Osteoblast (primary cell): ENCODE measurements at regions not wholly inside any gene's neighbourhood (a gene's known extent, or its start where the extent isn't known, plus 50 kb on each side); places are given as distances from the start of the nearest gene placed in this dataset.

Experiments
- DNase-seq: peaks from one replicate; pipeline ENCODE4 v3.0.0; 2011; ENCODE audit warnings: low spot score, mixed read lengths; ENCODE audit not compliant: insufficient read length; ENCODE audit errors: missing footprints
- H2AFZ ChIP-seq: 2 replicates; pipeline ENCODE4 v1.6.0; 2011; ENCODE audit warnings: mild to moderate bottlenecking, low read length
- H3K27ac ChIP-seq: 2 replicates; pipeline ENCODE4 v1.5.1; 2011; ENCODE audit warnings: mild to moderate bottlenecking, low read depth, low read length, moderate library complexity
- H3K27me3 ChIP-seq: 2 replicates; pipeline ENCODE4 v1.6.0; 2012; ENCODE audit warnings: mild to moderate bottlenecking, control low read depth, inconsistent platforms, low read length, moderate library complexity; ENCODE audit not compliant: insufficient read depth
- H3K36me3 ChIP-seq: 2 replicates; pipeline ENCODE4 v1.5.1; 2011; ENCODE audit warnings: mild to moderate bottlenecking, low read length, control low read depth, moderate library complexity; ENCODE audit not compliant: insufficient read depth
- H3K4me1 ChIP-seq: 2 replicates; pipeline ENCODE4 v1.5.1; 2011; ENCODE audit warnings: mild to moderate bottlenecking, low read length, control low read depth, moderate library complexity; ENCODE audit not compliant: insufficient read depth
- H3K4me2 ChIP-seq: 2 replicates; pipeline ENCODE4 v1.6.0; 2011; ENCODE audit warnings: mild to moderate bottlenecking, low read length; ENCODE audit not compliant: insufficient read depth
- H3K4me3 ChIP-seq: fragments of 200-600 bp; sonication (generic); 3 replicates; pipeline ENCODE4 v1.5.1; 2012; ENCODE audit warnings: mild to moderate bottlenecking, low read length, inconsistent platforms; ENCODE audit not compliant: insufficient read depth
- H3K79me2 ChIP-seq: 2 replicates; pipeline ENCODE4 v1.6.0; 2012; ENCODE audit warnings: mild to moderate bottlenecking, low read length, control low read depth, inconsistent platforms; ENCODE audit not compliant: insufficient read depth
- H3K9me3 ChIP-seq: 2 replicates; pipeline ENCODE4 v1.5.1; 2011; ENCODE audit warnings: low read depth, low read length, control low read depth
- H4K20me1 ChIP-seq: 2 replicates; pipeline ENCODE4 v1.6.0; 2012; ENCODE audit warnings: mild to moderate bottlenecking, low read length, control low read depth; ENCODE audit not compliant: insufficient read depth
- TF ChIP-seq, protein P1 (sequence below): IDR thresholded peaks from 2 replicates; pipeline ENCODE4 v1.5.1; 2011; ENCODE audit warnings: mild to moderate bottlenecking, low read depth, low read length, moderate library complexity; ENCODE audit errors: extremely low read depth

- TF ChIP-seq, protein P1, sequence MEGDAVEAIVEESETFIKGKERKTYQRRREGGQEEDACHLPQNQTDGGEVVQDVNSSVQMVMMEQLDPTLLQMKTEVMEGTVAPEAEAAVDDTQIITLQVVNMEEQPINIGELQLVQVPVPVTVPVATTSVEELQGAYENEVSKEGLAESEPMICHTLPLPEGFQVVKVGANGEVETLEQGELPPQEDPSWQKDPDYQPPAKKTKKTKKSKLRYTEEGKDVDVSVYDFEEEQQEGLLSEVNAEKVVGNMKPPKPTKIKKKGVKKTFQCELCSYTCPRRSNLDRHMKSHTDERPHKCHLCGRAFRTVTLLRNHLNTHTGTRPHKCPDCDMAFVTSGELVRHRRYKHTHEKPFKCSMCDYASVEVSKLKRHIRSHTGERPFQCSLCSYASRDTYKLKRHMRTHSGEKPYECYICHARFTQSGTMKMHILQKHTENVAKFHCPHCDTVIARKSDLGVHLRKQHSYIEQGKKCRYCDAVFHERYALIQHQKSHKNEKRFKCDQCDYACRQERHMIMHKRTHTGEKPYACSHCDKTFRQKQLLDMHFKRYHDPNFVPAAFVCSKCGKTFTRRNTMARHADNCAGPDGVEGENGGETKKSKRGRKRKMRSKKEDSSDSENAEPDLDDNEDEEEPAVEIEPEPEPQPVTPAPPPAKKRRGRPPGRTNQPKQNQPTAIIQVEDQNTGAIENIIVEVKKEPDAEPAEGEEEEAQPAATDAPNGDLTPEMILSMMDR: no peak
- Histone ChIP-seq H3K36me3 (no peaks in the 10 kb centered on the region), H3K27ac (no peak overlapping the region), H3K4me3 (no peak overlapping the region), H3K4me1 (no peaks in the 10 kb centered on the region), H3K27me3 (no peaks in the 10 kb centered on the region), H4K20me1 (no peaks in the 10 kb centered on the region), H2AFZ (no peak overlapping the region), H3K79me2 (no peaks in the 10 kb centered on the region), H3K4me2 (no peak overlapping the region), H3K9me3 (no peaks in the 10 kb centered on the region)
- DNase-seq: no peak
Observed at GRCh38 chr1:232169436-232169835, 460.5 kb downstream of the SIPA1L2 start.

- H3K4me3 ChIP-seq: no peak overlapping the region
- H3K27me3 ChIP-seq: no peaks in the 10 kb centered on the region
- H4K20me1 ChIP-seq: no peaks in the 10 kb centered on the region
- no peak overlapping the region for H3K27ac ChIP-seq
- no peaks in the 10 kb centered on the region for H3K9me3 ChIP-seq
- TF ChIP-seq, protein P1: no peak
- H3K79me2 ChIP-seq: no peaks in the 10 kb centered on the region
- DNase-seq: no peak
- H3K36me3 ChIP-seq: no peaks in the 10 kb centered on the region
- H3K4me1 ChIP-seq: no peaks in the 10 kb centered on the region
- no peak overlapping the region for H2AFZ ChIP-seq
- H3K4me2 ChIP-seq: no peak overlapping the region
Observed at GRCh38 chr1:232168508-232168907, 461.4 kb downstream of the SIPA1L2 start.

- no peak overlapping the region for H3K4me3 ChIP-seq
- H3K9me3 ChIP-seq: no peaks in the 10 kb centered on the region
- no peak overlapping the region for H2AFZ ChIP-seq
- H3K4me1 ChIP-seq: no peaks in the 10 kb centered on the region
- DNase-seq: no peak
- TF ChIP-seq, protein P1: no peak
- no peak overlapping the region for H3K4me2 ChIP-seq
- H4K20me1 ChIP-seq: no peaks in the 10 kb centered on the region
- no peaks in the 10 kb centered on the region for H3K79me2 ChIP-seq
- H3K27ac ChIP-seq: no peak overlapping the region
- H3K27me3 ChIP-seq: no peaks in the 10 kb centered on the region
- no peaks in the 10 kb centered on the region for H3K36me3 ChIP-seq
Observed at GRCh38 chr1:232166942-232167341, 463.0 kb downstream of the SIPA1L2 start.

- Histone ChIP-seq H3K4me3 (no peak overlapping the region), H4K20me1 (no peaks in the 10 kb centered on the region), H3K27me3 (no peaks in the 10 kb centered on the region), H3K4me2 (no peak overlapping the region), H2AFZ (no peak overlapping the region), H3K9me3 (no peaks in the 10 kb centered on the region), H3K36me3 (no peaks in the 10 kb centered on the region), H3K79me2 (no peaks in the 10 kb centered on the region), H3K27ac (no peak overlapping the region), H3K4me1 (no peaks in the 10 kb centered on the region)
- DNase-seq: no peak
- TF ChIP-seq, protein P1: no peak
Observed at GRCh38 chr1:232164078-232164963, 465.6 kb downstream of the SIPA1L2 start.
